22Rv1 (cell line): ENCODE measurements at regions not wholly inside any gene's neighbourhood (a gene's known extent, or its start where the extent isn't known, plus 50 kb on each side); places are given as distances from the start of the nearest gene placed in this dataset.

Experiments
- H3K27ac ChIP-seq: fragments of 450-650 bp; 2 replicates; pipeline ENCODE4 v1.5.1; 2017
- CTCF ChIP-seq: fragments of 450-650 bp; IDR thresholded peaks from 2 replicates; pipeline ENCODE4 v1.5.1; 2017; ENCODE audit warnings: mild to moderate bottlenecking
- ZFX ChIP-seq: fragments of 450-650 bp; IDR thresholded peaks from 2 replicates; pipeline ENCODE4 v1.6.1; 2017; ENCODE audit warnings: antibody characterized with exemption, borderline replicate concordance

- H3K27ac ChIP-seq: no peak overlapping the region
- TF ChIP-seq CTCF (no peak), ZFX (no peak)
Measured at GRCh38 chr16:85316944-85317343, 204.7 kb upstream of the CIBAR2 start.

GRCh38 chr16:85317704-85318103, 205.4 kb upstream of the CIBAR2 start:
- TF ChIP-seq CTCF (no peak), ZFX (no peak)
- no peak overlapping the region for H3K27ac ChIP-seq

DNA sequence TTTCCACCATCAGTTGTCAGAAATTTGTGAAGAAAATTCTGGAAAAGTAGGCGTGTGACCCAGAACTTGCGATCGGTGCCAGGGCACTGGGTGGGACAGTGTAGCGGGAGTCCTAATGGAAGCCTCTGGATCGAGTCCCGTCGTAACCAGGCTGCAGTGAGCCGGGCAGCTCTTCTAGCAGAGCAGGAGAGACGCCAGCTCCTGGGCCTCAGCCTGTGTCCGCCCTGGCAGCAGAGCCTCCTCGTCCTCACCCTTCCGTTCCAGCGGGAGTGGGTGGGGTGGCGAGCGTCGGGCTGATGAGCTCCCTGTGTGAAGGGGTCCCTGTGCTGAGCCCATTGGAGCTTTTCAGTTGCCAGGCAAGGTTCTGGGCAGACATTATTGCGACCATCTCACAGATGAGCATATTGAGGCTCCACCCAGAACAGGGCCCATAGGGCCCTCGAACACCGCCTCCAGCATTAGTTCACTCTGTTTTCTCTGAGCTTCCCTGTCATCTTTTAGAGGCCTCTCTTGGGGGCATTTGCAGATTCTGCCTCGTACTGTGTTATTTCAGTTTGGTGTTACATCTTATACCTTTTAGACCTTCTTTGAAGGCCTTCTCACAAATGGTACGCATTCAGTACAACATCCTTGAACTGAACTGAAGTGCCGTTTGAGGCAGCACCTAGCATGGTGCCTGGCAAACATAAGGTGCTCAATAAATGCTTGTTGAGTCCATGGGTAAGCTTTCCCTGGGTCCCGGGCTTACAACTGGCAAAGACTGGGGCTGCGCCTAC, 207.1 kb upstream of the CIBAR2 start:
- H3K27ac ChIP-seq: no peak overlapping the region
- TF ChIP-seq ZFX (no peak), CTCF (no peak)

GRCh38 chr16:85319984-85320440, 207.7 kb upstream of the CIBAR2 start:
- TF ChIP-seq ZFX: no peak
- no peak for TF ChIP-seq CTCF
- H3K27ac ChIP-seq: no peak overlapping the region

DNA sequence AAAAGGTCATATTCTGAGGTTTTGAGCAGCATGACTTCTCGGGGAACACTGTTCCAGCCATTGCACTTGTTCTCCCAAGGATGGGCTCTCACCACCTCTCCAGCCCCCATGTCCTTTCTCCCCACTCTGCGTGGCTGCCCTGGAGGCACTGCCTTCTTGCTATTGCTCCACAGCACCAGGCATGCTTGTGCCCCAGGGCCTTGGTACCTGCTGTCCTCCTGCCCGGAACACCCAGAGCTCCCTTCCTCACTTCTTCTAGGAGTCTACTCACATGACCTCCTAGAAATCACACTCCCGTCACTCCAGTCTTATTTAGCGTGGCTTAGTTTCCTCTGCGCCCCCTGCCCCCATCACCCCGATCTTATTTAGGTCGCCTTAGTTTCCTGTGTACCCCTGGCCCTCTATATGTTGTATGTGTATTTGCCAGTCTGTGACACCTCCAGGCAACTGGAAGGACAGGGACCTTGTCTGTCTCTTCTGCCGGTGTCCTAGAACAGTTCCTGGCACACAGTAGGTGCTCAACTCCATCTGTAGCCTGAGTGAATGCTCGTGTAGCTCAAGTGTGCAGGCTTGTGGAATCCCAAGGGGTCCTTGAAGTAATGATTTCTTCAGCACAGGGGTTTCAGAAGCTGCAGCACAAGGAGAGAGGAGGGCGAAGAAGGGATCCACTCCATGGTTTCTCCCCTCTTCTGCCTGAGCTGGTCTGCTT, 208.6 kb upstream of the CIBAR2 start:
- TF ChIP-seq CTCF: no peak
- no peak for TF ChIP-seq ZFX
- H3K27ac ChIP-seq: 0 out of 2 replicates have a peak overlapping the region, but pooled peaks have one; percentile 64

DNA sequence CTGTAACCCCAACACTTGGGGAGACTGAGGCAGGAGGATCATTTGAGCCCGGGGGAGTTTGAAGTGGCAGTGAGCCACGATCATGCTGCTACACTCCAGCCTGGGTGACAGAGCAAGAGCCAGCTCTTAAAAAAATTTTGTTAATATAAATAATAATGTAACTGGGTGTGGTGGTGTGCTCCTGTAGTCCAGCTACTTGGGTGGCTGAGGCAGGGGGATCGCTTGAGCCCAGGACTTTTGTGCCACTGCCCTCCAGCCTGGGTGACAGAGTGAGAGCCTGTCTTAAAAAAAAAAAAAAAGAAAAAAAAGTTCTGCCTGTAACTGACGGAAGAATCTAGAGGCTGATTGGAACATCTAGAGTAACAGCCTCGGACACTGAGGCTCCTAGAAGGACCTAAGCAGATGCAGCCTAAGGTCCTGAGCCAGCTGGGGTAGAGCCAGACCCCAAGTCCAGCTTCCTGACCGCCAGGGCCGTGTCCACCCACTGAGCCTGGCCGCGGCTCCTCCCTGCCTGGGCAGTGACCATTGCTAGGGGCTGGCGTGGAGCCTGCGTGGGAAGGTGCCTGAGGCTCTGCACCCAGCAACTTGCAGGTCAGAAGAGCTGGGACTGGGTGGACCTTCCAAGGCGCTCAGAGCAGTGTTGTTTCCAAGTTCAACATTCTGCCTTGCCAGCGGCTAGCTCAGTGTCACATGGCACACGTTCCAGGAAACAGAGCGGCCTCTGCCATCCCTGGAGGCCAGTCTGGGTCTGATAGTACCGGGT, 209.4 kb upstream of the CIBAR2 start:
- no peak for TF ChIP-seq CTCF
- no peak for TF ChIP-seq ZFX
- peak overlapping the region; percentile 64 for H3K27ac ChIP-seq
